Heart left ventricle (tissue), 13 donors: ENCODE measurements at regions not wholly inside any gene's neighbourhood (a gene's known extent, or its start where the extent isn't known, plus 50 kb on each side); places are given as distances from the start of the nearest gene placed in this dataset.

Source experiments
- POLR2A ChIP-seq, 2 donors: fragments of 450-650 bp; IDR thresholded peaks; one replicate each; pipeline ENCODE4 v1.6.1; 2017; ENCODE audit warnings: antibody characterized with exemption in 2 of 2, mild to moderate bottlenecking in 2 of 2, moderate library complexity in 2 of 2
- TF ChIP-seq, protein P1 (sequence below), 12 donors: fragments of 200-600 bp; sonication (generic) in 4 of 12; IDR thresholded peaks; one replicate each; pipeline versions ENCODE4 v1.5.0 to v1.8.0; 2018 to 2022; ENCODE audit warnings: antibody characterized with exemption in 12 of 12, mild to moderate bottlenecking in 5 of 12
- donor health status: ischemic (EF 13 %, LVEDD 7.1; RV severe dilation, severe dysfunction).
- donor health status: DM: no; HTN: yes; CAD: no.
- donor health status: DM: no; HTN: no; CAD: no.
- donor health status: ischemic (EF 25% LVEDD 6.9; RV normal size, moderate dysfunction).
- donor health status: ischemic (EF 25% LVEDD 5.7; RV mildly dilated, moderate dysfunction).
- donor health status: ischemic (EF 35%, LVEDD 5.7; RV mildly dilated, moderate dysfunction).
- donor health status: nonischemic (EF 11% LVEDD 7.7; RV severe dilation, severe dysfunction).
- donor health status: DM: yes; HTN: yes; CAD: no.
- donor health status: PGD.
- donor health status: ischemic (EF 29% LVEDD 5.4; RV normal size, mild dysfunction).
- donor health status: nonischemic (EF 23%, LVEDD 6.1; RV moderate dilation, normal function).

DNA sequence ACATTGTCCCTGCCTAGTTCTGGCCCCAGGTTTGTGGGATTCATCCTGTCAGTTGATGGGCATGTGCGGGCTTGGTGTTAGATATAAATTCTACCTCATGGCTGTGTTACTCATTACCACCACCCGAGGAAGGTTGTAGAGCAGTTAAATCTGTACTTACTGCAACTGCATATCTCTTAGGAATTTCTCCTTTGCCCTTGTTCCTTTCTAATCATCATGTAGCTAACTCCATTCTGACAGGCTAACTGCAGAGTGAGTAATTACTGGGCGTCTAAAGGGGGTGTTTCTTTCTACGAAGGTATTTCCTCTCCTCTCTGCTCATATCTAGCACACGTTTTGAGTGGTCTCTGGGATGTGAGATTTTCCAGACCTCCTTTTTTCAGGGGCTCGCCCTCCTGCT lies 1076.7 kb downstream of the TMTC2 start:
- TF ChIP-seq, protein P1, sequence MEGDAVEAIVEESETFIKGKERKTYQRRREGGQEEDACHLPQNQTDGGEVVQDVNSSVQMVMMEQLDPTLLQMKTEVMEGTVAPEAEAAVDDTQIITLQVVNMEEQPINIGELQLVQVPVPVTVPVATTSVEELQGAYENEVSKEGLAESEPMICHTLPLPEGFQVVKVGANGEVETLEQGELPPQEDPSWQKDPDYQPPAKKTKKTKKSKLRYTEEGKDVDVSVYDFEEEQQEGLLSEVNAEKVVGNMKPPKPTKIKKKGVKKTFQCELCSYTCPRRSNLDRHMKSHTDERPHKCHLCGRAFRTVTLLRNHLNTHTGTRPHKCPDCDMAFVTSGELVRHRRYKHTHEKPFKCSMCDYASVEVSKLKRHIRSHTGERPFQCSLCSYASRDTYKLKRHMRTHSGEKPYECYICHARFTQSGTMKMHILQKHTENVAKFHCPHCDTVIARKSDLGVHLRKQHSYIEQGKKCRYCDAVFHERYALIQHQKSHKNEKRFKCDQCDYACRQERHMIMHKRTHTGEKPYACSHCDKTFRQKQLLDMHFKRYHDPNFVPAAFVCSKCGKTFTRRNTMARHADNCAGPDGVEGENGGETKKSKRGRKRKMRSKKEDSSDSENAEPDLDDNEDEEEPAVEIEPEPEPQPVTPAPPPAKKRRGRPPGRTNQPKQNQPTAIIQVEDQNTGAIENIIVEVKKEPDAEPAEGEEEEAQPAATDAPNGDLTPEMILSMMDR (IDR thresholded peaks at IDR 0.05) = no peak
- no peak for TF ChIP-seq POLR2A (IDR thresholded peaks at IDR 0.05)
